DND-41 (cell line): ENCODE measurements at regions not wholly inside any gene's neighbourhood (a gene's known extent, or its start where the extent isn't known, plus 50 kb on each side); places are given as distances from the start of the nearest gene placed in this dataset.

ENCODE experiments used
- ATAC-seq: fragments of 200-7000 bp; cut with Tn5 transposase; 3 replicates; pipeline ENCODE4 v1.9.1; 2021; ENCODE audit warnings: low read depth; ENCODE audit not compliant: insufficient read depth
- DNase-seq: peaks from one replicate; pipeline ENCODE4 v3.0.0-alpha.2; 2020
- H2AFZ ChIP-seq: 2 replicates; pipeline ENCODE4 v1.6.0; 2012; ENCODE audit warnings: low read depth, low read length
- H3K27ac ChIP-seq: 2 replicates; pipeline ENCODE4 v1.5.1; 2012; ENCODE audit warnings: low read length, inconsistent platforms
- H3K27me3 ChIP-seq: fragments of 200-600 bp; sonication (generic); 2 replicates; pipeline ENCODE4 v1.6.0; 2012; ENCODE audit warnings: low read length, mild to moderate bottlenecking, inconsistent platforms; ENCODE audit not compliant: insufficient read depth, poor library complexity
- H3K36me3 ChIP-seq: 2 replicates; pipeline ENCODE4 v1.5.1; 2012; ENCODE audit warnings: low read length, inconsistent platforms; ENCODE audit not compliant: insufficient read depth
- H3K4me1 ChIP-seq: 2 replicates; pipeline ENCODE4 v1.5.1; 2012; ENCODE audit warnings: mild to moderate bottlenecking, low read length; ENCODE audit not compliant: insufficient read depth
- H3K4me2 ChIP-seq: 2 replicates; pipeline ENCODE4 v1.6.0; 2012; ENCODE audit warnings: mild to moderate bottlenecking, moderate library complexity, low read length, inconsistent platforms; ENCODE audit not compliant: insufficient read depth
- H3K4me3 ChIP-seq, 2 experiments: fragments of 200-600 bp in 1 of 2; shearing (Covaris generic) in 1 of 2; 2 replicates each; pipeline ENCODE4 v1.5.1; 2012 to 2016; ENCODE audit warnings: inconsistent platforms in 2 of 2, low read length in 2 of 2, mild to moderate bottlenecking in 2 of 2, low read depth in 1 of 2, moderate library complexity in 1 of 2
- H3K79me2 ChIP-seq: 2 replicates; pipeline ENCODE4 v1.6.0; 2012; ENCODE audit warnings: low read length, inconsistent platforms; ENCODE audit not compliant: insufficient read depth
- H3K9ac ChIP-seq: 2 replicates; pipeline ENCODE4 v1.6.0; 2012; ENCODE audit warnings: low read depth, mild to moderate bottlenecking, inconsistent platforms, low read length, moderate library complexity
- H3K9me3 ChIP-seq: 2 replicates; pipeline ENCODE4 v1.5.1; 2012; ENCODE audit warnings: low read length, moderate library complexity, mild to moderate bottlenecking, inconsistent platforms; ENCODE audit not compliant: insufficient read depth, severe bottlenecking
- H4K20me1 ChIP-seq: 2 replicates; pipeline ENCODE4 v1.6.0; 2012; ENCODE audit warnings: low read length; ENCODE audit not compliant: insufficient read depth
- EZH2 ChIP-seq: IDR thresholded peaks from 3 replicates; pipeline ENCODE4 v1.6.1; 2012; ENCODE audit warnings: borderline replicate concordance, low read depth, mild to moderate bottlenecking, moderate library complexity, low read length, inconsistent platforms; ENCODE audit not compliant: severe bottlenecking
- TF ChIP-seq, protein P1 (sequence below): IDR thresholded peaks from 2 replicates; pipeline ENCODE4 v1.5.1; 2012; ENCODE audit warnings: borderline replicate concordance, low read length, moderate library complexity, mild to moderate bottlenecking; ENCODE audit not compliant: poor library complexity, severe bottlenecking; ENCODE audit errors: extremely low read depth

DNA sequence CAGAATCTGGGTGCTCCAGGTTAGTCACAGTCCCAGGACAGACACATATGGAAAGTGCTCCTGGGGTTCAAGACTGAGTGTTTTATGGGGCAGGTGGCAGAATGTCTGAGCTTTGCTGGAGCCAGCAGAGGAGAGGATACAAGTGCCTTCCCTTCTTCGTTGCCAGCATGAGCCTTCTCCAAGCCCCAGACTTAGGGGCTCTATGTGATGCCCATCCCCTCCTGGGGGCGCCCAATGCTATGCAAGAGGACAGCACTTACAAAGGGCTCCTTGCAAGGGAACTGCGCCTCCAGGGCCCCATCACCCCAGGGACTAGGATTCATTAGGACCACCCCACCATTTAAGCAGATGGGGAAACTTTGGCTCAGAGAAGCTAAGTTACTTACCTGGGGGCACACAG, 581.9 kb downstream of the BUD13 start:
- Histone ChIP-seq H3K9me3 (no peaks in the 10 kb centered on the region), H3K27ac (no peak overlapping the region), H3K4me1 (no peaks in the 10 kb centered on the region), H2AFZ (no peak overlapping the region), H3K79me2 (no peaks in the 10 kb centered on the region), H3K4me3 (no peak overlapping the region), H3K36me3 (no peaks in the 10 kb centered on the region), H4K20me1 (no peaks in the 10 kb centered on the region; the same call in 1 of the 2 replicates), H3K27me3 (peaks cover 12% of the 10 kb centered on the region), H3K4me2 (no peak overlapping the region), H3K9ac (no peak overlapping the region)
- DNase-seq, result no peak
- TF ChIP-seq EZH2, result no peak
- TF ChIP-seq, protein P1, sequence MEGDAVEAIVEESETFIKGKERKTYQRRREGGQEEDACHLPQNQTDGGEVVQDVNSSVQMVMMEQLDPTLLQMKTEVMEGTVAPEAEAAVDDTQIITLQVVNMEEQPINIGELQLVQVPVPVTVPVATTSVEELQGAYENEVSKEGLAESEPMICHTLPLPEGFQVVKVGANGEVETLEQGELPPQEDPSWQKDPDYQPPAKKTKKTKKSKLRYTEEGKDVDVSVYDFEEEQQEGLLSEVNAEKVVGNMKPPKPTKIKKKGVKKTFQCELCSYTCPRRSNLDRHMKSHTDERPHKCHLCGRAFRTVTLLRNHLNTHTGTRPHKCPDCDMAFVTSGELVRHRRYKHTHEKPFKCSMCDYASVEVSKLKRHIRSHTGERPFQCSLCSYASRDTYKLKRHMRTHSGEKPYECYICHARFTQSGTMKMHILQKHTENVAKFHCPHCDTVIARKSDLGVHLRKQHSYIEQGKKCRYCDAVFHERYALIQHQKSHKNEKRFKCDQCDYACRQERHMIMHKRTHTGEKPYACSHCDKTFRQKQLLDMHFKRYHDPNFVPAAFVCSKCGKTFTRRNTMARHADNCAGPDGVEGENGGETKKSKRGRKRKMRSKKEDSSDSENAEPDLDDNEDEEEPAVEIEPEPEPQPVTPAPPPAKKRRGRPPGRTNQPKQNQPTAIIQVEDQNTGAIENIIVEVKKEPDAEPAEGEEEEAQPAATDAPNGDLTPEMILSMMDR, result no peak
- ATAC-seq, result no peak

DNA sequence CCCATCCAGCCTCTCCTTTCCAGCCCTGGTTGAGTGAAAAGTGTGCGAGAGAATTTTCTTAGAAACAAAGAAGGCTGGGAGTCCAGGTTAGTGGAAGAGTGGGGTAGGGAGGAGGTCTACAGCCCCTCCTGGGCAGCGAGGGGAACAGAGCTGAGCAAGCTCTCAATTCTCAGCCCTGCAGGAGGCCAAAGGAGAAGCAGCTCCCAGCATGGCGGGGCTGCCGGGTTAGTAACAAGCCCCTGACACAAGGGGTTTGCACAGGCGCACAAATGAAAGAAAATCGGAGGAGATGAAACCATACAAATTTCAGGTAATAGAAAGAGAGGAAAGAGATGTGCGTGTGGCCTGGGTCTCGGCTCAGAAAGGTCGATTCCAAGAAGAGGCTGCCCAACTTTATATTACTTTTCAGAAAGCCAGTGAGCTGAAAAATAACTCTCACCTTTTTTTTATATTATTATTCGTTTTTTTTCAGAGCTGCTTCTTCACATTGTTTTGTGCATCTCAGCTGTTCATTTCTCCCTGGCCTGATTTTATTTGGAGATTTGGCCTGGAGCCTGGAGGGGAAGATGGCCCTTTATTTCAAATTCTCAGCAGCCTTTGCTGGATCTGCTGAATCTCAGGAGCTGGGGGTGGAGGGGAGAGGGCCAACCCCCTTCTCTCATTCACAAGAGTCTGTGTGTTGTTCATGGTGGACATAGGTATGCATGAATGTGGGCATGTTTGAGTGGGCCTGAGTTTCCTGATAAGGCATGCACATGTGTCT, 583.2 kb downstream of the BUD13 start:
- ATAC-seq (no peak), DNase-seq (no peak)
- no peaks in the 10 kb centered on the region for H3K9me3 ChIP-seq
- H3K36me3 ChIP-seq, result no peaks in the 10 kb centered on the region
- no peak overlapping the region for H3K27ac ChIP-seq
- no peaks in the 10 kb centered on the region for H3K4me1 ChIP-seq
- H3K4me3 ChIP-seq, result no peak overlapping the region
- TF ChIP-seq, protein P1, result no peak
- TF ChIP-seq EZH2, result no peak
- H3K4me2 ChIP-seq, result no peak overlapping the region
- no peak overlapping the region for H3K9ac ChIP-seq
- no peaks in the 10 kb centered on the region for H3K79me2 ChIP-seq
- H3K27me3 ChIP-seq, result peaks cover 12% of the 10 kb centered on the region
- H4K20me1 ChIP-seq, result no peaks in the 10 kb centered on the region; the same call in 1 of the 2 replicates
- H2AFZ ChIP-seq, result no peak overlapping the region

- Histone ChIP-seq H2AFZ (no peak overlapping the region), H3K79me2 (no peaks in the 10 kb centered on the region), H3K36me3 (no peaks in the 10 kb centered on the region), H3K9ac (no peak overlapping the region), H3K4me2 (no peak overlapping the region), H3K4me1 (no peaks in the 10 kb centered on the region), H3K27ac (no peak overlapping the region), H3K4me3 (no peak overlapping the region), H3K27me3 (peaks cover 12% of the 10 kb centered on the region), H3K9me3 (no peaks in the 10 kb centered on the region), H4K20me1 (no peaks in the 10 kb centered on the region; the same call in 1 of the 2 replicates)
- DNase-seq (no peak), ATAC-seq (no peak)
- TF ChIP-seq EZH2, result no peak
- TF ChIP-seq, protein P1, result no peak
Observed at GRCh38 chr11:116188350-116188749, 584.4 kb downstream of the BUD13 start.
